NCI-H748 (cell line): ENCODE measurements at regions not wholly inside any gene's neighbourhood (a gene's known extent, or its start where the extent isn't known, plus 50 kb on each side); places are given as distances from the start of the nearest gene placed in this dataset.

Source experiments
- DNase-seq: peaks from one replicate; lab custom pipeline; 2025; ENCODE audit not compliant: unreplicated experiment; lab: John Stamatoyannopoulos, UW

DNA sequence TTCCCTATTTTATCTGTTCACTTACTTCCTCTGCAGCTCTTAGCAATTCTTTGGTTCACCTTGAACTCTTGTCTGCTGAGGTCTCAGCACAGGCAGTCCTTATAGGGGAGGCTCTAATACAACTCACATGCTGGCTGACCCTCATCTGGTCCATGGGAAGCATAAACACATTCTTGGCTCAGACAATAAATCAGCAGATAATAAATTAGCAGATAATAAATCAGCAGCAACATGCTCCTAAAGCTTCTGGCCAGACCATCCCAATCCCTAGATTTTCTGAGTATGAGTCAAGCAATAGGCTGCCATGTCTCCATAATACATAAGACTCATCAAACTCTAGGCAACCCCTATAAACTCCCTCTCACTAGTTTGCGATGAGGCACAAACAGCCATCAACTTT, 208.6 kb upstream of the STEAP4 start:
- no peak for DNase-seq

GRCh38 chr7:88509341-88509740, 202.6 kb upstream of the STEAP4 start:
- no peak for DNase-seq

- no peak for DNase-seq
Measured at GRCh38 chr7:88500131-88500530, 193.4 kb upstream of the STEAP4 start.

DNA sequence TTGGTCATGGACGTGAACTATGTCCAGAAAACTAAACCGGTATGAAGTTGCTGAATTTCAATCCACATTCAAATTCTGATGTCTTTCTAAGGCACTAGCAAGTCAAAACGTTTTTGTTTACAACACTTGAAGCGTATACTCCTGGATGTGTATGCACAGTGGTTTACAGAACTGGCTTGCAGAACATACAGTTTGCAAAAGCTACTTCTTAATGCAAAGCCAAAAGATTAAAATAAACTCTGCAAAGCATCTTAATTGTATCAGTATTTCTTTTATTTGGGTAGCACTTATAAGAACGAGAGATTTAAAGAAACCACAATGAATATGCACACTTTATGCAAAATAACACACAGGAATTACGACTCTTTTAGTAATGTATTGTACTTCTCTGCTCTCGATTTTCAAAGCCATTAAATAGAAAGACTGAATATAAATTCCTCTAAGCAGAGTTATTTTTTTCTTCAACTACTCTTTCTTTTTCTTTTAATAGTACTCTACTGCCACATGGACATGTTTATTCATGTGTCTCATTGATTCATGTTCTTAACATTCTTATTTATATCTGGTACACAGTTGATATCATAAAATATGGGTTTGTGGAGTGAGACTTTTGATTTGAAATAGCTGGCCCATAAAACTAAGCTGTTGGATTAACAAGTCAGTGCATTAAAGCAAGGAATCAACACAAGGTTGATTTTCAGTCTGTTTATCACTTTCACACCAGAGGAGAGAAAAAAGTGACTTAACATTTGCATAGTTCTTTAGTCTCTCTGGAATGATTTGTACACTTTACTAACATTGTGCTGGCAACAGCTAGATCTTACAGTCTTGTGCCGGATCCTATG, 189.4 kb upstream of the STEAP4 start:
- DNase-seq, result no peak

GRCh38 chr7:88492153-88492552, 185.5 kb upstream of the STEAP4 start:
- DNase-seq, result peak; percentile 94

DNA sequence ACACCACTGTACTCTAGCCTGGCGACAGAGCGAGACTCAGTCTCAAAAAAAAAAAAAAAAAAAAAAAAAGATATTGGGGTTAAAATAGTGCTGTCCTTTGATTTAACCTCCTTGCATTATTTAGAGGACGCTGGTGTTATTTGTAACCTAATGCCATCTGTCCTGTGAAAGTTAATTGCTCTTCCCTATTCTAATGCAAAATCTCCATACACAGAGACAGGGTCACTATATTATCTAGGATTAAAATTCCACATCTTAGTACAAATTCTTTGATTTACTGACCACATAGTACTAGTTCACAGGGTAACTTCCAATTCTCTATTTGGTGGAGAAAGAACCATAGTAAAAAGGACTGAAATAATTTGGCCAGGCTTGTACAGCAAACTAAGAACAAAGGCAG, 184.2 kb upstream of the STEAP4 start:
- peak; percentile 48 for DNase-seq

GRCh38 chr7:88490161-88490560, 183.5 kb upstream of the STEAP4 start:
- no peak for DNase-seq

DNA sequence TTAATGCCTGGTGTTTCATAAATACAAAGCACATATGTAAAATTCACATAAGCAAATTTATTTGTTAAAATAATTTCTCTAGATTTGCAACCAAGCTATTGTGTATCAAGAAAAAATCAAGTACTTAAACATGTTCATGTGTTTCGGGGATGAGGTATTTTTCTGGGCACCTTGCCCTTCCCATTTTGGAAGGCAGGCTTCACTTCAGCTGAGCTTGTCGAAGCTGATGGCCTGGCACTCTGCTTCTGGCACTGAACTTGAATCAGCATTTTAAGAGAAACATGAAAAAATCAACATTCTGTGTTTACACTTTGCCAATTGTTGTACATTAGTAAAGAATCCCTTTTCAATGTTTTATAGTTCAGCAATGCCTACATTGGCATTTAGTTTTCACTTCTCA, 179.1 kb upstream of the STEAP4 start:
- DNase-seq, result no peak

DNA sequence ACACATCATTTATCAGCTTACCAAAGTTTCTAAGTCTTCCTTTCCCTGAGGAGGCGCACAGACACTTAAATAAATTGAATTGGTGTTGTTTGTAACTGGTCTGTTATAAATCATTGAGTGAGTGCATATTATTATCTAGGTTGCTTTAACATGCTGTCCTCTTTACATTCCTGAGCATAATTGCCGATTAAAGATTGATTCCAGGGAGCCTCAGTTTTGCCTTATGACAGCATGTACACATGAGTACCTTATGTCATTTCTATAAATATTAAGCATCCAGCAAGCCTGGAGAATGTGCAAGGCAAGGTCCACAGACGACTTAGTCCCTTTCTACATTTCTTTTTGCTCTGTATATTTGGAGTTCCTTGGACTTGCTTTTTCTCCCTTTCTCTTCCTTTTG, 177.9 kb upstream of the STEAP4 start:
- no peak for DNase-seq

GRCh38 chr7:88480896-88481295, 174.2 kb upstream of the STEAP4 start:
- peak; percentile 6 for DNase-seq

DNA sequence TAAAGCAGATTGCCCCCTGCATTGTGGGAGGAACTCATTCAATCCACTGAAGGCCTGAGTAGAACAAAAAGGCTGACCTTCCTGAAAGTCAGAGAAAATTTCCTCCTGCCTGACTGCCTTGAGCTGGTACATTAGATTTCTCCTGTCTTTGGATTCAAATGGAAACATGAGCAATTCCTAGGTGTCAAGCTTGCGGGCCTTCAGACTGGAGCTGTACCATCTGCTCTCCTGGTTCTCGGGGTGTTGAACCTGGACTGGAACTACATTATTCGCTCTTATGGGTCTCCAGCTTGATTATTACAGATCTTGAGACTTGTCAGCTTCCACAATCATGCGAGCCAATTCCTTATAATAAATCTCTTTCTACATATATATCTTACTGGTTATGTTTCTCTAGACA, 173.6 kb upstream of the STEAP4 start:
- DNase-seq, result no peak

GRCh38 chr7:88477976-88478375, 171.3 kb upstream of the STEAP4 start:
- DNase-seq, result no peak

DNA sequence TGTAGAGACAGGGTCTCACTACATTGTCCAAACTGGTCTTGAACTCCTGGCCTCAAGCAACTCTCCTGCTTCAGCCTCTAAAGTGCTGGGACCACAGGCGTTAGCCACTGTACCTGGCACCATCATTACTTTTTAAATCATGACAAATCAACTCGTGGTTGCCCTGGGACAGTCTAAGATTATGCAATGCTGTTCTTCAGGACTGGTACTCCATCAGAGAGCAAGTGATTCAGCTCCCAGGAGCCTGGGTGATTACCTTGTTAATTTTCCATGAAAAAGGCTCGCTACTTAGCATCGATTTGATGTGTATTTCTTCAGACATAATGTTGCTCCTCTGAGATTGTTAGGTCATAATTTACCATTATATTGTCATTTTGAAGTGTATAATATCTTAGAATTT, 158.9 kb upstream of the STEAP4 start:
- DNase-seq, result no peak

DNA sequence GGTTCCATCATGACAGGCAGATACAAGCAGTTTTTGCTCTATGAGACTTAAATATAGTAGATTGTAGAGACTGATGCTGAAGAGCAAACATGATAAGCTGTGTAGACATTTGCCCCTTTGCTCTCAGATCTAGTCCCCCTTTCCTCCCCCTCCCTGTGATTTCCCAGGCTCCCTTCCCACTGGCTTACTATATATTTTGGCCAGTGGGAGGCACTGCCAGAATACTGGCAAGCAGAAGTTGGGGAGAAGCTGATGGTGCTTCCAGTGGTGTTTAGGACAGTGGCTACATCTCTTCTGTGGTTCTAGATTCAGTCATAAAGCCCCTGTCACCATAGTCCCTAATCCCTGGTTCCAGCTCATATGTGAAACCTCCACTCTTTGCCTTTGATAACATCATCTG, 156.1 kb upstream of the STEAP4 start:
- DNase-seq, result no peak

DNA sequence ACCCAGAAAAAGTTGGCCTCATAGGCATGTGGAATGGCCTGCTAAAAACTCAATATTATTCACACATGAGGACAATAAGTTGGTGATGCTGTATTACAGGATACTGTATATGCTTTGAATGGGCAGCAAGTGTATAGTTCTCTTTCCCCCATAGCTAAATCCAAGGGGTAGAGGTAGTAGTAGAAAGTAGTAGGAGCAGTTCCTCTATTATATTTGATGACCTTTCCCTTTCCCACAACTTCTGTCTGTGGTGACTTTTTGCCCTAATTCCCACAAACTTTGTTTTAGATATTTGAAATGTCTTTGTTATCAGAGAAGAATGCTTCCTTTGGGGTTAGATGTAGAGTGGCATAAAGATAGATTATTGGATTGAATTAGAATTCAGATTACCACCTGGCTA, 154.0 kb upstream of the STEAP4 start:
- DNase-seq, result no peak

DNA sequence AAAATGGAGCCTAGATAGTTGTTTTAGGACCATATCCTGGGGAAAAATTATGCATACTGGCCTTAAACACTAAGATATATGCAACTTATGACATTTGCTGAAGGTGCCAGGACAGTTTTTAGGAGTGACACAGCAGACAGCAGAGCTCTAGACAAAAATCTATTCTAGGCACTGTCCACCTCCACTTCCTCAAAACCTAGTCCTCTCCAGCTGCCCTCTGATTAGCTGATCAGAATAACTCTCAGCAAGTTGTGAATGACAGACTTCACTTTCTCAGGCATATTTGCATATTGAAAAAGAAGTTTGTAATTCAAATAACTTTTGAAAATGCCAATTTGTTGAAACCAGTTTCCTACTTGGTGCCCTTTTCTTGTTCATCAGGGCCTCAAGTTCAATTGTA, 152.3 kb upstream of the STEAP4 start:
- DNase-seq, result no peak

- DNase-seq, result no peak
Measured at GRCh38 chr7:88458279-88458678, 151.6 kb upstream of the STEAP4 start.

DNA sequence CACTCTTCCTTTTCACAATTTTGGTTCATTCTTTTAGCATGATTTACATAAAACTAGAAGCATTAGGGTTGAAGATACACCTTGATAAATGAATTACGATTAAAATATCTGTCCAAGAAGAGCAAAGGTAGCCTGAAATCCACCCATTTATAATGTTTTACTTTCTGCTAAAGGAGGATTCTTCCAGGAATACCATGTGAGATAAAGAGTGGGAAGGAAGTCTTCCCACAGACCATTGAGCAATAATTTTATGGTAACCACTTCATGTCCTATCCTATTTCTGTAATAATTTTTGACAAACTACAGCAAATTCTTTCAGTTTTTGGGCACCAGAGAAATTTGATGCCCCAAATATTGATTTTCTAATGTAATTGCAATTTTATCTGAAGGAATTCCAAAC, 150.6 kb upstream of the STEAP4 start:
- DNase-seq, result no peak

DNA sequence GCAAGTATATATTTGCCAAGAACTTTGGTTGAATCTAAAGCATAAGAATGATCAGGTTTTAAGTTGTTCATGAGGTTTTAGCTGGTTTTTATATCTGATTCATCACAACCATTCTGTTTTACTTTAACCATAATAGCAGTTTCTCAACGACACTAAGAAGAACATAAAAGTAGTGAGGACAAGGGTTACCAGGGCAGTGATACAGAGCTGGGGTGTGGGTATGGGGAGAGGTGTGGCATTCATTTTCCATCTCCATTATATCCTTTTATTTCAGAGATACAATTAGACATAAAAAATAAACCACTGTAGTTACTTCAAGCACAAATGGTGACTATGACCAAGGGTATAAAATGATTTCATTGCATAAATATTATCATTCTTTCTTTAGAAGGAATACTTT, 149.8 kb upstream of the STEAP4 start:
- DNase-seq, result no peak

DNA sequence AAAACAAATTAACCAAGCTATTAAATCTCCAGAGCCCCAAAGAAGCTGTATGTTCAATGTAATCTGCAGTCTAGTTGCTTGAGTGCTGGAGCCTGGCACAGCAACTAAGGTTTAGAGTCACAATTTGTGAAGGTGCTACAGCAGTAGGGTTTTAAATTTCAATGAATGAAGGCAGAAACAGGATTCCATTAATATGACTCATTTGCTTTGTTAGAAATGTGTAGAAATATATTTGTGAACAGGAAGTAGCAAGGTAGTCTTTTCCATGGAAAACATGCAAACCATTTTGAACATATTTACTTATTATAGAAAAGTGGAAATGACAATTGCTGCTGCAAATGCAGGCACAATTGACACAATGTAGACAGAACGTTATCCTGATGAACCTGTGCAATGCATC, 149.0 kb upstream of the STEAP4 start:
- no peak for DNase-seq

- DNase-seq, result no peak
Measured at GRCh38 chr7:88452646-88453045, 146.0 kb upstream of the STEAP4 start.

GRCh38 chr7:88450874-88451273, 144.2 kb upstream of the STEAP4 start:
- no peak for DNase-seq

DNA sequence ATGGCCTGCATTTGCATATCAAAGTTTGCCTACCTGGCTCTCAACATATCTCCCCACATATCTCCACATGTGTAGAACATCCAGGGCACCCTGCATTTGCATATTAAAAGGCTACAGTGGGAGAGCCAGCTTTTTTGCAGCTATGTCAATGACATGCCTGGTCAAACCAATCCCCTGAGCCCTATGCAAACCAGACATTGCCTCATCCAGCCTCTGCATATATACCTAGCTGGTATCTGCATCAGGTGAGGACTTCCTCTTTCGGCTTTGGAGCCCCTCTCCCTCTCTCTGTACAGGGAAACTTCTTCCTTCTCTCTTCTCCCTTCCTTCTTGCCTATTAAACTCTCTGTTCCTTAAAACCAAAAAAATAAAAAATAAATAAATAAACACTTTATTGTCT, 142.7 kb upstream of the STEAP4 start:
- DNase-seq, result no peak
